ENCODE measurements at regions not wholly inside any gene's neighbourhood (a gene's known extent, or its start where the extent isn't known, plus 50 kb on each side); places are given as distances from the start of the nearest gene placed in this dataset.

- Histone ChIP-seq H3K9me3 (ENCODE audit: control insufficient read depth, low read length) (no peaks in the 10 kb centered on the region), H3K36me3 (ENCODE audit: control insufficient read depth, insufficient read depth, low read length) (no peaks in the 10 kb centered on the region), H3K4me1 (ENCODE audit: control insufficient read depth, insufficient read depth, low read length) (peaks cover 16% of the 10 kb centered on the region), H3K27me3 (ENCODE audit: control insufficient read depth, insufficient read depth, low read length, poor library complexity, severe bottlenecking) (no peaks in the 10 kb centered on the region), H3K4me3 (ENCODE audit: low read length) (no peak overlapping the region), H3K9ac (ENCODE audit: extremely low read depth, low read length, poor library complexity, severe bottlenecking) (no peak overlapping the region), H3K27ac (ENCODE audit: low read depth, low read length) (no peak overlapping the region)
- Mint-ChIP-seq H3K36me3 (ENCODE audit: low read depth) (no peaks in the 10 kb centered on the region), H3K27ac (no peak overlapping the region), H3K4me3 (no peak overlapping the region), H3K9me3 (no peaks in the 10 kb centered on the region), H3K27me3 (ENCODE audit: insufficient read depth) (no peaks in the 10 kb centered on the region), H3K4me1 (peaks cover 26% of the 10 kb centered on the region)
- WGBS, 2 experiments (ENCODE audit: insufficient coverage in 1 of 2, insufficient read length in 1 of 2) = 92 to 95% methylated on average over 3 of the region's 3 CpGs
- no peak for DNase-seq
- TF ChIP-seq CTCF (conservative IDR thresholded peaks at IDR 0.05) = no peak
Observed at GRCh38 chr5:68418201-68418600, 202.6 kb downstream of the PIK3R1 start.

GRCh38 chr5:68418680-68419079, 203.1 kb downstream of the PIK3R1 start:
- no peak for TF ChIP-seq CTCF (conservative IDR thresholded peaks at IDR 0.05)

GRCh38 chr5:68419081-68419636, 203.6 kb downstream of the PIK3R1 start:
- DNase-seq = no peak
- H3K9me3 Mint-ChIP-seq = no peaks in the 10 kb centered on the region
- Histone ChIP-seq H3K27ac (ENCODE audit: low read depth, low read length) (no peak overlapping the region), H3K4me1 (ENCODE audit: control insufficient read depth, insufficient read depth, low read length) (peaks cover 16% of the 10 kb centered on the region), H3K36me3 (ENCODE audit: control insufficient read depth, insufficient read depth, low read length) (no peaks in the 10 kb centered on the region), H3K4me3 (ENCODE audit: low read length) (no peak overlapping the region), H3K27me3 (ENCODE audit: control insufficient read depth, insufficient read depth, low read length, poor library complexity, severe bottlenecking) (no peaks in the 10 kb centered on the region), H3K9ac (ENCODE audit: extremely low read depth, low read length, poor library complexity, severe bottlenecking) (no peak overlapping the region), H3K9me3 (ENCODE audit: control insufficient read depth, low read length) (no peaks in the 10 kb centered on the region)
- no peak for TF ChIP-seq CTCF (conservative IDR thresholded peaks at IDR 0.05)
- H3K27me3 Mint-ChIP-seq (ENCODE audit: insufficient read depth) = no peaks in the 10 kb centered on the region
- no peaks in the 10 kb centered on the region for H3K36me3 Mint-ChIP-seq (ENCODE audit: low read depth)
- 82 to 100% methylated on average over 1 to 4 of the region's 4 CpGs for WGBS, 2 experiments (ENCODE audit: insufficient coverage in 1 of 2, insufficient read length in 1 of 2)
- no peak overlapping the region for H3K27ac Mint-ChIP-seq
- H3K4me1 Mint-ChIP-seq = peaks cover 26% of the 10 kb centered on the region
- no peak overlapping the region for H3K4me3 Mint-ChIP-seq

More at GRCh38 chr5:68418680-68419079, 203.1 kb downstream of the PIK3R1 start:
- H3K4me3 Mint-ChIP-seq = no peak overlapping the region
- DNase-seq = no peak
- H3K9me3 ChIP-seq (ENCODE audit: control insufficient read depth, low read length) = no peaks in the 10 kb centered on the region
- no peak overlapping the region for H3K27ac Mint-ChIP-seq
- no peaks in the 10 kb centered on the region for H3K27me3 ChIP-seq (ENCODE audit: control insufficient read depth, insufficient read depth, low read length, poor library complexity, severe bottlenecking)
- peaks cover 26% of the 10 kb centered on the region for H3K4me1 Mint-ChIP-seq
- WGBS, 2 experiments (ENCODE audit: insufficient coverage in 1 of 2, insufficient read length in 1 of 2) = 84 to 88% methylated on average over 3 of the region's 3 CpGs
- no peak overlapping the region for H3K4me3 ChIP-seq (ENCODE audit: low read length)
- H3K36me3 ChIP-seq (ENCODE audit: control insufficient read depth, insufficient read depth, low read length) = no peaks in the 10 kb centered on the region
- no peaks in the 10 kb centered on the region for H3K27me3 Mint-ChIP-seq (ENCODE audit: insufficient read depth)
- H3K4me1 ChIP-seq (ENCODE audit: control insufficient read depth, insufficient read depth, low read length) = peaks cover 16% of the 10 kb centered on the region
- no peak overlapping the region for H3K27ac ChIP-seq (ENCODE audit: low read depth, low read length)
- H3K9ac ChIP-seq (ENCODE audit: extremely low read depth, low read length, poor library complexity, severe bottlenecking) = no peak overlapping the region
- H3K9me3 Mint-ChIP-seq = no peaks in the 10 kb centered on the region
- no peaks in the 10 kb centered on the region for H3K36me3 Mint-ChIP-seq (ENCODE audit: low read depth)
